GM13976 (cell line): ENCODE measurements at regions not wholly inside any gene's neighbourhood (a gene's known extent, or its start where the extent isn't known, plus 50 kb on each side); places are given as distances from the start of the nearest gene placed in this dataset.

Experiments used
- DNase-seq: peaks from one replicate; pipeline ENCODE4 v3.0.0; 2012; ENCODE audit warnings: low spot score
- CTCF ChIP-seq: IDR thresholded peaks from 2 replicates; pipeline ENCODE4 v1.5.1; 2012; ENCODE audit warnings: borderline replicate concordance, mild to moderate bottlenecking; ENCODE audit not compliant: insufficient read depth; ENCODE audit errors: extremely low read depth, missing control alignments, control extremely low read depth
- in situ Hi-C: fragments of 300-500 bp; cut with MboI; formaldehyde crosslinking; loops from one replicate; pipeline ENCODE4 v1.12.0; 2022; ENCODE audit warnings: low sequenced_read_pairs, mixed read lengths, inconsistent platforms; ENCODE audit not compliant: unreplicated experiment

DNA sequence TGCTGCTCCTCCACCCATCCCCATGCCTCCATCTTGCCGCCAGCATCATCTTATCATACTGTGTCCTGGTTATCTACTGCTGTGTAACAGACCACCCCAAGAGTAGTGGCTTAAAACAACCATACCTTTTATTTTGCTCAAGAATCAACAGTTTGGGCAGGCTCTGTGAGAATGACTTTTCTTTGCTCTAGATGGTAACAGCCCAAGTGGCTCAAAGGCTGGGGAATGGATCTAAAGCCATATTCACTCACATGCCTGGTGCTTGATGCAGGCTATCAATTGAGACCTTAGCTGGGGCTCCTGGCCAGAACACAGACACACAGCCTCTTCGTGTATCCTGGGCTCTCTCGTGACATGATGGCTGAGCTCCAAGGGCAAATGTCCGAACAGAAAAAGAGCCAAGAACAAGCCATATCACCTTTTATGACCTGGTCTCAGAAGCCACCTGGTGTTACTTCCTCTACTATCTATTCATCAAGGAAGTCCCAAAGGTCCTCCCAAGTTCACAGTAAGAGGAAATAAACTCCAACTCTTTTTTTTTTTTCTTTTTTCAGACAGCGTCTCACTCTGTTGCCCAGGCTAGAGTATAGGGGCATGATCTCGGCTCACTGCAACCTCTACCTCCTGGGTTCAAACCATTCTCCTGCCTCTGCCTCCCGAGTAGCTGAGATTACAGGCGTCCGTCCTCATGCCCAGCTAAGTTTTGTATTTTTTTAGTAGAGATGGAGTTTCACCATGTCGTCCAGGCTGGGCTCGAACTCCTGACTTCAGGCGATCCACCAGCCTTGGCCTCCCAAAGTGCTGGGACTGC, 159.3 kb upstream of the JARID2 start:
- no peak for DNase-seq
- TF ChIP-seq CTCF, result no peak
- in situ Hi-C loops, result no loop called here

- in situ Hi-C loops, result no loop called here
- no peak for TF ChIP-seq CTCF
- DNase-seq, result no peak
These were observed 158.7 kb upstream of the JARID2 start for GRCh38 chr6:15087186-15087589.

GRCh38 chr6:15088904-15089568, 156.8 kb upstream of the JARID2 start:
- no peak for DNase-seq
- no peak for TF ChIP-seq CTCF
- in situ Hi-C loops, result no loop called here

GRCh38 chr6:15089569-15090144, 156.2 kb upstream of the JARID2 start:
- DNase-seq, result no peak
- no peak for TF ChIP-seq CTCF
- in situ Hi-C loops, result no loop called here

GRCh38 chr6:15090145-15090579, 155.7 kb upstream of the JARID2 start:
- TF ChIP-seq CTCF, result no peak
- in situ Hi-C loops, result no loop called here

GRCh38 chr6:15090745-15091384, 155.0 kb upstream of the JARID2 start:
- no peak for DNase-seq
- in situ Hi-C loops, result no loop called here
- no peak for TF ChIP-seq CTCF

More at GRCh38 chr6:15090145-15090579, 155.7 kb upstream of the JARID2 start:
- no peak for DNase-seq
